GM18511 (cell line): ENCODE measurements at regions not wholly inside any gene's neighbourhood (a gene's known extent, or its start where the extent isn't known, plus 50 kb on each side); places are given as distances from the start of the nearest gene placed in this dataset.

Experiments
- ATAC-seq: cut with Tn5 transposase; IDR thresholded peaks from one replicate; pipeline ENCODE4 v1.9.1; 2021; ENCODE audit warnings: mild to moderate bottlenecking, moderate library complexity; ENCODE audit not compliant: unreplicated experiment

GRCh38 chr10:44435196-44435595, 50.3 kb upstream of the CXCL12 start:
- ATAC-seq, result no peak

- no peak for ATAC-seq
These were observed 51.3 kb upstream of the CXCL12 start for GRCh38 chr10:44436240-44436639.

- no peak for ATAC-seq
These were observed 53.1 kb upstream of the CXCL12 start for GRCh38 chr10:44437840-44438511.

GRCh38 chr10:44439239-44439957, 54.5 kb upstream of the CXCL12 start:
- ATAC-seq, result no peak

DNA sequence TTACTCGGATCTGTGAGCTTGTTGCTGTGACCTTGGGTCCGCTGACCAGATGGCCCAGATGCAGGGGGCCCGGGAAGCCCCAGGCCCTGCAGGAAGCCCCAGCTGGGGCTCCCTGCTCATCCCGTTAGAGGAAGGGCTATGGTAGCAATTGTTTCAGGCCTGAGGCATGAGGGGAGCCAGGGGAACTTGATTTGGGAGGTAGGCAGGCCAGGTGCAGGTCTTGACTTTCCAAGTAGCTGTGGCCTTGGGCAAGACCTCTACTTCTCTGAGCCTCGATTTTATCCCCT, 55.0 kb upstream of the CXCL12 start:
- no peak for ATAC-seq

- no peak for ATAC-seq
These were observed 72.4 kb upstream of the CXCL12 start for GRCh38 chr10:44457259-44457658.

DNA sequence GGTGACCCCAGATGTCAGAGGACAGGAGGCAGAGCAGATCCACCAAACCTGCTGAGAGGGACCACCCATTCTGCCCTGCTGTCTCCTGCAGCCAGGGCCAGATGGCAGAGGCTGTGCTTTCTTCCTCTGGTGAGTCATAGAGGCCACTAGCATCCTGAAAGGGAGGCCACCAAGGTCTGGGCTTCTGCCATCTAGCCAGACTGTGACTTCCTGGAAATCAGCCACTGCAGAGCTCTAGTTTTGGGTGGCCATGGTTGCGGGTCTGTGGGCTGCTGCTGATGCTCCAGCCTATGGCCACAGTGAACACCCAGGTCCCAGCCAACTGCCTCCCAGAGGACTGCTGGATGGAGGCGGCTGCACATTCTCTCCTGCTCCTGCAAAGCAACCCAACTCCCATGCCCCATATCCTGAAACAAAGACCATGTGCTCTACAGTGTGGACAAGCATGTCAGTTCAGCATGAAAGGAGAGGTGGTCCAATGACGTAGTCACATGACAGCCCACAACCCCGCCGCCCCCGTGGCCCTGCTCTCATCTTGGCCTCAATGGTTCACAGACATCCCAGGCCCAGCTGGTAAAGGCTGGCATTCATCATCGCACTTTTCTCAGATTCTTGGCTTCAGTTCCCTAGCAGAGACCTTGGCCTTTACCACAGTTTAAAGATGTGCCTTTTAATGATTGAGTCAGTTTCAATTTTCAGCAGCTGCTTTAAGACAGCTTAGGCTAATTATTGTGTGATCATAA, 73.9 kb upstream of the CXCL12 start:
- ATAC-seq, result no peak

- no peak for ATAC-seq
These were observed 74.8 kb upstream of the CXCL12 start for GRCh38 chr10:44459671-44460070.

- no peak for ATAC-seq
These were observed 75.5 kb upstream of the CXCL12 start for GRCh38 chr10:44460416-44460815.

DNA sequence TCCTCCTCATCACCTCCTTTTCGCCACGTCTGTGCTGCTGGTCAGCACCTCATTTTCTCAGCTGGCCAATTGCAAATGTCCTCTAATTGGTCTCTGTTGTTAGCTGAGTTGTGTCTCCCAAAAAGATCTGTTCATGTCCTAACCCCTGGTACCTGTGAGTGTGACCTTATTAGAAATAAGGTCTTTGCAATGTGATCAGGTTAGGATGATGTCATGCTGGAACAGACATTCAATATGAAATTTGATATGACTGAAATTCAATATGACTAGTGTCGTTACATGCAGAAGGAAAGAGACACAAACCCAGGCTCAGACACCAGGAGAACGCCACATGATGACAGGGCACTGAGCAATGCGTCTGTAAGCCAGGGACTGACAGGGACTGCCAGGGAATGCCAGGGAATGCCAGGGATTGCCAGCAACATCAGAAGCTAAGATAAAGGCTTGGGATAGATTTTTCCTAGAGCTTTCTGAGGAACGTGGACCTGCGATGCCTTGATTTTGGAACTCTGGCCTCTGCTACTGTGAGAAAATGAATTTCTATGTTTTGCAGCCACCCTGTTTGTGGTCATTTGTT, 77.5 kb upstream of the CXCL12 start:
- no peak for ATAC-seq

DNA sequence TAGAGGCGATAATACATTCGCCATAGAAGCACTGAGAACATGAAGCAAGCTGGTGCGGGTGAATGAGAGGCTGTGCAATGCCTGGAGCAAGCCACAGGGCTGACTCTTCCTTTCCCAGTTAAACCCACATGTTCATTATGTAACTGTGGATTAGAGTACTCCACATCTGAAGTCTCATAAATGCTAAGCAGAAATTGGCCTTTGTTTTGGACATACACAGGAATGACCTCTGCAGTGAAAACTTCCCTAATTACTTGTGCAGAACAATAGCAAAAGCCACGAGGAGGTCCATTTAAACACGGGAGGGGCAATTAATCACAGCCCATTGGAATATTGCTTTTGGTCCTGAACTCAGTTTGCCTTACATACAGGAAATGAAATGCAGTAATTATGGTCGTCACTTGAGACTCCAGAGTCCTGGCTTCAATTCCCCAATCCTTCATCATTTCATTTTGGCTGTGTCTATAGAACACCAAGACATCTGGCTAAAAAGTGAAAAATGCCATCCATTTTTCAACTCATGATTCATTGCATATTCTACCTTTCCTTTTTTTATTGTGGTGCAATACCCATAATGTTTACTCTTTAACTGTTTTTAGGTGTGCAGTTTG, 78.7 kb upstream of the CXCL12 start:
- no peak for ATAC-seq

DNA sequence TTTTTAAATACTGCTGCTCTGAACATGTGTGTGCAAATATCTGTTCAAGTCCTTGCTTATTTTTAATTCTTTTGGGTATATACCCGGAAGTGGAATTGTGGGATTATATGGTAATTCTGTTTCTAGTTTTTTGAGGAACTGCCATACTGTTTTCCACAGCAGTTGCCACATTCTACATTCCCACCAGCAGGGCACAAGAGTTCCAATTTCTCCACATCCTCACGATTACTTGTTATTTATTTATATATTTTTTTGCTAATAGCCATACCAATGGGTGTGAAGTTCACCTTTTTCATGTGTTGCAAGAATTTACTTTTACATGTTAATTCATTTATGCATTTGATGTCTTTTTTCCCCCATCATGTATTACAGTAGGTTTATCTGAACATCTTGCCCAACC, 79.6 kb upstream of the CXCL12 start:
- no peak for ATAC-seq

DNA sequence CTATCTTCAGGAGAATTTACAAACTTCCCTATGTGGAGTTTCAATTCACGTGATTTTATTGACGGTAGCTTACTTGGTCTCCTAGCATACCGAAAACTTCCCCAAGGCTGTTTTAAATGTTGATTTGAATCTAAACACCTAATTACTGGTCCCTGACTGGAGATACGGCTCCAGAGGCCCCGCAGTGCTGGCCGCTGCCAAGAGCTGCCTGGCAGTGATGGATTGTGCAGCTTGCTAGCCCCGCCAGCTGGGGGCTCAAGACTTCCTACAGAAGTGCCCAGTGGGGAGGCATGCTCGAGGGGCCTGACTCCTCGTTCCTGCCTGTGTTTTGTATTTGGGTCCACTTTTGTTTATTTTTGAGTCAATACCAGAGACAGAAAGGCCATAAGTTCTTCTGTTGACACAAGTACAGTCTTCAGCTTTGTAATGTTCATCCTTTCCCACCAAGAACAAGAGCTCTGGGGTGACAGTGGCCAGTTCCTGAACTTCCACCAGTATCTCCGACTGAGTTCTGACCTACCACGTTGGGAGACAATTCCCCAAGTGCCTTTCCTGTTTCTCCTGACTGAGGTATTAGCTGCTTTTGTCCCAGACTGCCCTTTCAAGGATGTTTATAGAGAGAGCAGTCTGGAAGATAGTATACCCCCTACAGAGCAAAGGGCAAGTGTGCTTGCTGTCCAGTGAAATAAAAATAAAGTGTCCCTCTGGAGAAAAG, 80.7 kb upstream of the CXCL12 start:
- ATAC-seq, result no peak

DNA sequence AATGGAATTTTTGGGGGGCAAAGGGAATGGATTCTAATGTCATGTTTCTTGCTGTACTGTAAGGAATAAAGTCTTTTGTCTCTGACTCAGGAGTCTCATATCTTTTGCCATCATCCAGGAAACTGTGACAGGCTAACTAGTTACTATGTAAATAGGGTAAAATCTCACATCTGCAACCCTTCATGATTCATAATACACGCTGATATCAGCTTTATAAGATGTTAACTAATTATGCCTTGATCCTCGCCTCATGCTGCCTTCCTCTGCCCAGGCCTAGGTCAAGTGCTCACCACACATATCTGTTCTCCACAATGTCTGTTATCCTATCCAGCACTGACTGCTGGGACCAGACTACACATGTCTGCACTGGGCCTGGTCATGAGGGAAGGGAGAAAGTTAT, 81.3 kb upstream of the CXCL12 start:
- no peak for ATAC-seq

- ATAC-seq, result no peak
These were observed 82.2 kb upstream of the CXCL12 start for GRCh38 chr10:44467090-44467489.

- ATAC-seq, result no peak
These were observed 83.0 kb upstream of the CXCL12 start for GRCh38 chr10:44467900-44468299.

DNA sequence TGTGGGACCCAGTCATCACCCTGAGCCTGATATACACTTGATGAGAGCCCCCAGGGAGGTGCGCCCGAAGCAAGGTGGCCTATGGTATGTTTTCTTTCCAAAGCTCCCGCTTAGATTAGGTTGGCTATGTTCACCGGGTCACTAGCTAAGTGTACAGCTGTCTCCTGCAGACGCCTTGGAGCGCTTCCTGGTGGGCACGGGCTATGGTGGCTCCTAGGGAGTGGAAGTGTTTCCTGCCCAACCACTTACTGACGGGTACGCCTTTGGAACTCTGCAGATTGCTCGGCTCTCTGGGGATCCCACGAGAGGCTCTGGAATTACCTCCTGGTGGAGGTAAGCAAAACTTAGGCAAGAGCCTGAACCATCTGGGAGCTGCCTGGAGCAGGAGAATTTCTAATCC, 83.6 kb upstream of the CXCL12 start:
- ATAC-seq, result no peak

DNA sequence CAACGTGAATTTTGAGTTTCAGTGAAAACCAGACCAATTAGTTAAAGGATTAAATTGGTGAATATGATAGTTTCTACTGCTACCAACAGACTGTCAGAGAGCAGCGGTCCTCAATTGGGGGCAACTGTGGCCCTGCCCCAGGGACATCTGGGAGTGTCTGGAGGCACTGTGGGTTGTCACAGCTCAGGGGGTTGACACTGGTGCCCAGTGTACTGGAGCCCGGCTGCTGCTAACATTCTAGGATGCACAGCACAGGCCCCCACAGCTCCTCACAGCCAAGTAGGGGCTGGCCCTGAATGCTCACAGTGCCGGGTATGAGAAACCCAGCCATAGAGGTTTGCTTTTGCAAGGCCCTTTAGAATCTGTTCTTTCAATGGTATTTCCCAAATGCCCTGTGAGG, 84.1 kb upstream of the CXCL12 start:
- ATAC-seq, result no peak

DNA sequence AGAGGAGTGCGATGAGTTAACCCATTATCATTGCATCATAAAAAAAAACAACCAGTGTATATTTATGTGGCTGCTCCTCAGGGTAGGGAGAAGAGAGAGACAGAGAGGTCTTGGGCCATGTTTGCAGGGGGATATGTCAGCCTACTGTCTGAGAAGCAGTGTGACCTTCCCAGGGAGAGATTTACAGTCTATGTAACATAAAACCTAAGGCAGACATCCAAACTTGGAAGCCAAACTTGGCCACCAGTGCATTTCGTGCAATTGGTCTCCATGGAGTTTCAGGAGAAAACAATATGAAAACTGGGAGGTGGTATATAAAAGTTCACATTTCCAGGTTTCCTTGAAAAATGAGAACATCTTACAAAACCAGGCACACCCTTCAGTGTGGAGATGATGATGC, 85.9 kb upstream of the CXCL12 start:
- ATAC-seq, result no peak

- ATAC-seq, result no peak
These were observed 86.5 kb upstream of the CXCL12 start for GRCh38 chr10:44471410-44471809.

- ATAC-seq, result no peak
These were observed 88.2 kb upstream of the CXCL12 start for GRCh38 chr10:44473146-44473545.
